ENCODE measurements at regions not wholly inside any gene's neighbourhood (a gene's known extent, or its start where the extent isn't known, plus 50 kb on each side); places are given as distances from the start of the nearest gene placed in this dataset.

- 48% methylated on average over 1 of the region's 1 CpG for WGBS (ENCODE audit: missing lambda C conversion rate)
- H3K4me2 ChIP-seq, result no peak overlapping the region
- CTCF ChIA-PET, result no interaction called here
- peaks cover 4% of the 10 kb centered on the region; the same call in 2 of the 3 replicates for H3K4me1 ChIP-seq
- H3K9me3 ChIP-seq, result peaks cover 24% of the 10 kb centered on the region
- no peak overlapping the region for H3K27ac ChIP-seq
- TF ChIP-seq BCL3 (IDR thresholded peaks at IDR 0.05) (no peak), MYC (IDR thresholded peaks at IDR 0.05; ENCODE audit: borderline replicate concordance, low read length) (no peak), ATOH8 (CRISPR knock-in tag; IDR thresholded peaks at IDR 0.05; ENCODE audit: low read depth) (no peak), EHMT2 (IDR thresholded peaks at IDR 0.05; ENCODE audit: low read depth) (no peak), JUNB (IDR thresholded peaks at IDR 0.05) (no peak), HMGXB4 (CRISPR knock-in tag; IDR thresholded peaks at IDR 0.05; ENCODE audit: borderline replicate concordance) (no peak)
- POLR2A ChIA-PET, result no interaction called here
- FAIRE-seq, result no peak
- no peak for DNase-seq (ENCODE audit: low read depth in 1 of 2, low spot score in 1 of 2)
- H3K4me3 ChIP-seq, result no peak overlapping the region
- ATAC-seq, result no peak
These were observed 113.7 kb upstream of the PRDM1 start for GRCh38 chr6:105972440-105972839.

GRCh38 chr6:105968603-105969333 is 117.4 kb upstream of the PRDM1 start:
- H3K9me3 ChIP-seq, result peaks cover 24% of the 10 kb centered on the region
- FAIRE-seq (no peak), ATAC-seq (no peak), DNase-seq (ENCODE audit: low read depth in 1 of 2, low spot score in 1 of 2) (peak; percentile 20 to 29)
- ChIA-PET POLR2A (no interaction called here), CTCF (interaction anchor here (1.1 kb wide), 1 partner anchor 17 kb away, joined by 3 read pairs; no protein-coding TSS in a partner anchor)
- H3K27ac ChIP-seq, result peak overlapping the region in 1 of 2 experiments; percentile 15; a peak in 1 of 6 replicates
- no peak overlapping the region for H3K4me3 ChIP-seq
- TF ChIP-seq SMC3 (IDR thresholded peaks at IDR 0.05) (no peak), NFE2L2 (conservative IDR thresholded peaks at IDR 0.05; ENCODE audit: low read length) (no peak), MAFK (IDR thresholded peaks at IDR 0.05; ENCODE audit: partially characterized antibody) (no peak), ZC3H11A (IDR thresholded peaks at IDR 0.05) (no peak), MAZ (IDR thresholded peaks at IDR 0.05; ENCODE audit: borderline replicate concordance, low read depth, low read length) (no peak), RNF2 (IDR thresholded peaks at IDR 0.05; ENCODE audit: borderline replicate concordance, low read depth) (no peak), JUNB (IDR thresholded peaks at IDR 0.05) (peak; percentile 33; the same call in 1 of the 2 replicates), FOXS1 (CRISPR knock-in tag; IDR thresholded peaks at IDR 0.05) (no peak), GATA3 (IDR thresholded peaks at IDR 0.05; ENCODE audit: borderline replicate concordance) (0 out of 2 replicates have a peak, but pooled peaks have one; percentile 20), NPAS2 (CRISPR knock-in tag; IDR thresholded peaks at IDR 0.05; ENCODE audit: borderline replicate concordance) (no peak), PBX3 (IDR thresholded peaks at IDR 0.05) (no peak), TFCP2L1 (CRISPR knock-in tag; IDR thresholded peaks at IDR 0.05) (no peak), SREBF2 (IDR thresholded peaks at IDR 0.05) (no peak), USF2 (IDR thresholded peaks at IDR 0.05) (no peak), EHMT2 (IDR thresholded peaks at IDR 0.05; ENCODE audit: low read depth) (no peak)
- no peak overlapping the region; the same call in 2 of the 3 replicates for H3K4me2 ChIP-seq
- H3K4me1 ChIP-seq, result peaks cover 4% of the 10 kb centered on the region; the same call in 2 of the 3 replicates
- WGBS (ENCODE audit: missing lambda C conversion rate), result 45% methylated on average over 2 of the region's 2 CpGs
